Parathyroid adenoma (tissue), 2 donors: ENCODE measurements at regions not wholly inside any gene's neighbourhood (a gene's known extent, or its start where the extent isn't known, plus 50 kb on each side); places are given as distances from the start of the nearest gene placed in this dataset.
"Not testable (repeated sequence)": the region's sequence is repeated elsewhere in the genome, so short reads cannot be mapped to it uniquely, and the experiment has no call there.

Experiments used
- H2AFZ ChIP-seq: fragments of 300-600 bp; sonication (generic); one replicate; pipeline ENCODE4 v1.7.0; 2017; ENCODE audit warnings: antibody characterized with exemption, mild to moderate bottlenecking
- H3K27ac ChIP-seq: fragments of 300-600 bp; sonication (generic); one replicate; pipeline ENCODE4 v1.7.0; 2017
- H3K27me3 ChIP-seq: fragments of 300-600 bp; sonication (generic); one replicate; pipeline ENCODE4 v1.7.0; 2017; ENCODE audit warnings: low read length; ENCODE audit not compliant: control insufficient read depth, insufficient read depth
- H3K36me3 ChIP-seq: fragments of 300-600 bp; sonication (generic); one replicate; pipeline ENCODE4 v1.7.0; 2017; ENCODE audit warnings: low read length; ENCODE audit not compliant: control insufficient read depth, insufficient read depth
- H3K4me1 ChIP-seq: fragments of 300-600 bp; sonication (generic); one replicate; pipeline ENCODE4 v1.7.0; 2017; ENCODE audit warnings: control low read depth
- H3K4me2 ChIP-seq: fragments of 300-600 bp; sonication (generic); one replicate; pipeline ENCODE4 v1.7.0; 2017; ENCODE audit warnings: low read length
- H3K4me3 ChIP-seq: fragments of 300-600 bp; sonication (generic); one replicate; pipeline ENCODE4 v1.7.0; 2017; ENCODE audit warnings: low read depth, low read length
- H3K79me2 ChIP-seq: fragments of 300-600 bp; sonication (generic); one replicate; pipeline ENCODE4 v1.7.0; 2017; ENCODE audit warnings: control low read depth
- H3K9ac ChIP-seq: fragments of 300-600 bp; sonication (generic); one replicate; pipeline ENCODE4 v1.7.0; 2017; ENCODE audit warnings: mild to moderate bottlenecking
- H3K9me3 ChIP-seq: fragments of 300-600 bp; sonication (generic); one replicate; pipeline ENCODE4 v1.7.0; 2017; ENCODE audit warnings: low read length; ENCODE audit not compliant: control insufficient read depth
- CTCF ChIP-seq: fragments of 300-600 bp; sonication (generic); IDR thresholded peaks from one replicate; pipeline ENCODE4 v1.7.0; 2017; ENCODE audit warnings: antibody characterized with exemption, mild to moderate bottlenecking
- donor health status: primary hyperparathyroidism.

DNA sequence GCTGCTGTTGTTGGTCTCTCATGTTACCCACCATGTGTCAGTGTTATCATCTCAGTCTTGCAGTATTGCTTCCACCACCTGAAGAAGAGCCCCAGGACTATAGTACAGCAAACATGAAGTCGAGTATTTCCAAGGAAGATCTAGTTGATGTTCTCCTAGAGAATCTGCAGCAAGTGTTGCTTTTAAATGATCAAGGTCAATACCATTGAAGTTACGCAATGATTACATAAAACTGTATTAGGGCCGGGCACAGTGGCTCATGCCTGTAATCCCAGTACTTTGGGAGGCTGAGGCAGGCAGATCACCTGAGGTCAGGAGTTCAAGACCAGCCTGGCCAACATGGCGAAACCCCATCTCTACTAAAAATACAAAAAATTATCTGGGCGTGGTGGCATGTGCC is 173.9 kb downstream of the TJP1 start:
- H3K27me3 ChIP-seq, H3K9me3 ChIP-seq, H3K9ac ChIP-seq, H3K79me2 ChIP-seq, H3K4me3 ChIP-seq, H2AFZ ChIP-seq, H3K27ac ChIP-seq, H3K36me3 ChIP-seq, H3K4me2 ChIP-seq, H3K4me1 ChIP-seq: not testable (repeated sequence)

DNA sequence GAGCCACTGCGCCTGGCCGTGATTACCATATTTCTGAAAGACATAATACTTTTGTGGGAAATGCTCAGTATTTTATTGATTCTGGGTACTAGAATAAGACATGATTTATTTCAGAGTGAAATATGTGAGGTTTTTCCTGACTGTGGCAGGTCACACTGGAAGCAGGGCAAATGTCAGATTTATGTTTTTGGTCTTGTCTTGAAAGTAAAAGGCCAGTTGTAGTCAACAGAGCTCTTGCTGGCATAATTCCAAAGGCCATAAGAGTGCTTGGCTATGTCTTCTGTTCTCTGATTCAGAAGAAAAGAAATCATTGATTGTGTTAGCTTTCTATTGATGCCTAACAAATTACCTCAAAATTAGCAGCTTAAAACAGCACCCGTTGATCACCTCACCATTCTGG is 176.4 kb downstream of the TJP1 start:
- Histone ChIP-seq H3K4me1 (no peaks in the 10 kb centered on the region), H3K36me3 (no peaks in the 10 kb centered on the region), H3K4me3 (no peak overlapping the region), H3K27ac (no peak overlapping the region), H2AFZ (no peak overlapping the region), H3K9ac (no peak overlapping the region), H3K27me3 (no peaks in the 10 kb centered on the region), H3K9me3 (no peaks in the 10 kb centered on the region), H3K79me2 (no peaks in the 10 kb centered on the region), H3K4me2 (no peak overlapping the region)
- no peak for TF ChIP-seq CTCF

DNA sequence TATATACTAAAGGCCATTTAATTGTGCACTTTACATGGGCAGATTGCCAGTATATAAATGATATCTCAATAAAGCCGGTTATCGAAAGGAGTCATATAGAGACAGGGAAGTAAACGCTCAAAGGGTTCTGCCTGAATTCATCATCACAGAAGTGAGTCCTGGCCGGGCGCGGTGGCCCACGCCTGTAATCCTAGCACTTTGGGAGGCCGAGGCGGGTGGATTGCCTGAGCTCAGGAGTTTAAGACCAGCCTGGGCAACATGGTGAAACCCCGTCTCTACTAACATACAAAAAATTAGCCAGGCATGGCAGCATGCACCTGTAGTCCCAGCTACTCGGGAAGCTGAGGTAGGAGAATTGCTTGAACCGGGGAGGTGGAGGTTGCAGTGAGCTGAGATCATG is 177.9 kb downstream of the TJP1 start:
- not testable (repeated sequence) for H3K36me3 ChIP-seq, H3K4me3 ChIP-seq, H3K27me3 ChIP-seq, H3K9ac ChIP-seq, H3K4me1 ChIP-seq, H3K79me2 ChIP-seq, H3K9me3 ChIP-seq, H3K4me2 ChIP-seq, H3K27ac ChIP-seq, H2AFZ ChIP-seq

DNA sequence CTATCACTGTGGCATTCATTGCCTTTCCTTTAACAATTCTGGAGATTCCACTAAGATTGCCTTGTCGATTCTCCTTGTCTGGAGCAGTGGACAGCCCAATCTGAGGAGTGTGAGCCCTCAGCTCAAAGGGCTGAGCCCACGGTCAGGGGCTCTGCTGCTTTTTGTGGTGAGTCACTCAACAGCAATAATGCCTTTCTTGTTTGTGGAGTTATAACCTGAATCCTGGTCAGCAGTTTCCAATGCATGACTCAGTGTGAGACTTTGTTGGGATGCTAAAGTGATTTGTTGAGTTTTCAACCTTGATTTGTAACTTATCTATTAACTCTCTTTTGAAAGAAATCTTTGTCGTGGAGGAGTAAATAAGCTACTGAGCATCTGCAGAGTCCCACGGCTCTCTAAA is 183.5 kb downstream of the TJP1 start:
- Histone ChIP-seq H3K9me3 (no peaks in the 10 kb centered on the region), H3K9ac (no peak overlapping the region), H3K27ac (no peak overlapping the region), H3K4me3 (no peak overlapping the region), H3K79me2 (no peaks in the 10 kb centered on the region), H3K4me1 (no peaks in the 10 kb centered on the region), H3K36me3 (no peaks in the 10 kb centered on the region), H2AFZ (no peak overlapping the region), H3K4me2 (no peak overlapping the region), H3K27me3 (no peaks in the 10 kb centered on the region)
- TF ChIP-seq CTCF: no peak

- no peak overlapping the region for H3K27ac ChIP-seq
- H3K4me1 ChIP-seq: no peaks in the 10 kb centered on the region
- no peak for TF ChIP-seq CTCF
- H2AFZ ChIP-seq: no peak overlapping the region
- no peak overlapping the region for H3K4me3 ChIP-seq
- no peak overlapping the region for H3K9ac ChIP-seq
- no peaks in the 10 kb centered on the region for H3K9me3 ChIP-seq
- H3K79me2 ChIP-seq: no peaks in the 10 kb centered on the region
- H3K27me3 ChIP-seq: no peaks in the 10 kb centered on the region
- no peak overlapping the region for H3K4me2 ChIP-seq
- no peaks in the 10 kb centered on the region for H3K36me3 ChIP-seq
Observed at GRCh38 chr15:29638011-29638410, 184.3 kb downstream of the TJP1 start.

- no peaks in the 10 kb centered on the region for H3K4me1 ChIP-seq
- no peak overlapping the region for H2AFZ ChIP-seq
- H3K79me2 ChIP-seq: no peaks in the 10 kb centered on the region
- TF ChIP-seq CTCF: no peak
- no peak overlapping the region for H3K9ac ChIP-seq
- no peaks in the 10 kb centered on the region for H3K9me3 ChIP-seq
- no peaks in the 10 kb centered on the region for H3K36me3 ChIP-seq
- no peak overlapping the region for H3K4me3 ChIP-seq
- H3K4me2 ChIP-seq: no peak overlapping the region
- H3K27me3 ChIP-seq: no peaks in the 10 kb centered on the region
- no peak overlapping the region for H3K27ac ChIP-seq
Observed at GRCh38 chr15:29637555-29637954, 184.7 kb downstream of the TJP1 start.
